Suprapubic skin (tissue), 4 donors: ENCODE measurements at regions not wholly inside any gene's neighbourhood (a gene's known extent, or its start where the extent isn't known, plus 50 kb on each side); places are given as distances from the start of the nearest gene placed in this dataset.
"Not testable (repeated sequence)": the region's sequence is repeated elsewhere in the genome, so short reads cannot be mapped to it uniquely, and the experiment has no call there.

ENCODE experiments used
- DNase-seq, 2 donors: peaks; one replicate each; pipeline ENCODE4 v3.0.0-alpha.2; 2019; ENCODE audit warnings: low spot score in 2 of 2
- H3K27ac ChIP-seq: fragments of 200-600 bp; sonication (generic); one replicate; pipeline ENCODE4 v1.5.1; 2019
- H3K27me3 ChIP-seq: fragments of 200-600 bp; sonication (generic); one replicate; pipeline ENCODE4 v1.5.1; 2019
- H3K36me3 ChIP-seq: fragments of 200-600 bp; sonication (generic); one replicate; pipeline ENCODE4 v1.5.1; 2019
- H3K4me1 ChIP-seq: fragments of 200-600 bp; sonication (generic); one replicate; pipeline ENCODE4 v1.5.1; 2019
- H3K4me3 ChIP-seq: fragments of 200-600 bp; sonication (generic); one replicate; pipeline ENCODE4 v1.5.1; 2019; ENCODE audit warnings: mild to moderate bottlenecking
- H3K9me3 ChIP-seq: fragments of 200-600 bp; sonication (generic); one replicate; pipeline ENCODE4 v1.5.1; 2019
- CTCF ChIP-seq, 2 donors: fragments of 200-600 bp in 1 of 2; fragments of 450-650 bp in 1 of 2; sonication (generic) in 1 of 2; IDR thresholded peaks; one replicate each; pipeline ENCODE4 v1.5.1; 2016 to 2019; ENCODE audit warnings: antibody characterized with exemption in 2 of 2, mild to moderate bottlenecking in 1 of 2, moderate library complexity in 1 of 2
- EP300 ChIP-seq: sonication (generic); formaldehyde crosslinking; IDR thresholded peaks from one replicate; pipeline ENCODE4 v1.6.1; 2017; ENCODE audit warnings: antibody characterized with exemption
- POLR2A ChIP-seq, 2 donors: fragments of 450-650 bp; IDR thresholded peaks; one replicate each; pipeline ENCODE4 v1.6.1; 2017; ENCODE audit warnings: antibody characterized with exemption in 2 of 2, mild to moderate bottlenecking in 2 of 2, moderate library complexity in 2 of 2
- POLR2AphosphoS5 ChIP-seq, 3 donors: sonication (generic); formaldehyde crosslinking; IDR thresholded peaks; one replicate each; pipeline ENCODE4 v1.6.1; 2017; ENCODE audit warnings: antibody characterized with exemption in 3 of 3
- WGBS: methylation state at CpG from one replicate; pipeline ENCODE4 v1.1.5; 2018; 5-methylcytosine and 5-hydroxymethylcytosine counted together

GRCh38 chr6:147951726-147952125 lies 390.9 kb upstream of the SASH1 start:
- H3K27ac ChIP-seq: no peak overlapping the region
- H3K36me3 ChIP-seq: no peaks in the 10 kb centered on the region
- no peak for TF ChIP-seq EP300
- no peak for TF ChIP-seq POLR2A (IDR thresholded peaks at IDR 0.05)
- DNase-seq: no peak
- WGBS: 94% methylated on average over 7 of the region's 7 CpGs
- no peak overlapping the region for H3K4me3 ChIP-seq
- H3K9me3 ChIP-seq: no peaks in the 10 kb centered on the region
- no peaks in the 10 kb centered on the region for H3K4me1 ChIP-seq
- H3K27me3 ChIP-seq: no peaks in the 10 kb centered on the region

- H3K4me3 ChIP-seq: no peak overlapping the region
- H3K36me3 ChIP-seq: no peaks in the 10 kb centered on the region
- no peak for TF ChIP-seq CTCF (IDR thresholded peaks at IDR 0.05)
- no peak for TF ChIP-seq EP300
- no peak for TF ChIP-seq POLR2A (IDR thresholded peaks at IDR 0.05)
- no peak for TF ChIP-seq POLR2AphosphoS5 (IDR thresholded peaks at IDR 0.05)
- no peak overlapping the region for H3K27ac ChIP-seq
- WGBS: 95% methylated on average over 3 of the region's 3 CpGs
- no peaks in the 10 kb centered on the region for H3K9me3 ChIP-seq
- no peak for DNase-seq
- no peaks in the 10 kb centered on the region for H3K4me1 ChIP-seq
- no peaks in the 10 kb centered on the region for H3K27me3 ChIP-seq
These were observed 387.7 kb upstream of the SASH1 start for GRCh38 chr6:147954938-147955337.

GRCh38 chr6:147958683-147959082 lies 384.0 kb upstream of the SASH1 start:
- Histone ChIP-seq H3K4me1 (no peaks in the 10 kb centered on the region), H3K4me3 (no peak overlapping the region), H3K9me3 (no peaks in the 10 kb centered on the region), H3K27ac (no peak overlapping the region), H3K27me3 (no peaks in the 10 kb centered on the region), H3K36me3 (no peaks in the 10 kb centered on the region)
- DNase-seq: no peak
- TF ChIP-seq EP300 (no peak), POLR2A (IDR thresholded peaks at IDR 0.05) (no peak), POLR2AphosphoS5 (IDR thresholded peaks at IDR 0.05) (no peak), CTCF (IDR thresholded peaks at IDR 0.05) (no peak)
- WGBS: 82% methylated on average over 2 of the region's 2 CpGs

- H3K36me3 ChIP-seq: no peaks in the 10 kb centered on the region
- no peaks in the 10 kb centered on the region for H3K9me3 ChIP-seq
- H3K4me3 ChIP-seq: no peak overlapping the region
- WGBS: 30% methylated on average over 2 of the region's 2 CpGs
- no peak for TF ChIP-seq POLR2AphosphoS5 (IDR thresholded peaks at IDR 0.05)
- no peak for TF ChIP-seq POLR2A (IDR thresholded peaks at IDR 0.05)
- TF ChIP-seq EP300: no peak
- no peak for TF ChIP-seq CTCF (IDR thresholded peaks at IDR 0.05)
- no peak overlapping the region for H3K27ac ChIP-seq
- H3K27me3 ChIP-seq: no peaks in the 10 kb centered on the region
- no peaks in the 10 kb centered on the region for H3K4me1 ChIP-seq
- no peak for DNase-seq
These were observed 381.0 kb upstream of the SASH1 start for GRCh38 chr6:147961481-147962141.

- H3K4me1 ChIP-seq, DNase-seq, H3K36me3 ChIP-seq, H3K27ac ChIP-seq, H3K9me3 ChIP-seq, H3K27me3 ChIP-seq, H3K4me3 ChIP-seq: not testable (repeated sequence)
- 97% methylated on average over 3 of the region's 3 CpGs for WGBS
These were observed 377.2 kb upstream of the SASH1 start for GRCh38 chr6:147965448-147965847.

GRCh38 chr6:147970970-147971369 lies 371.7 kb upstream of the SASH1 start:
- Histone ChIP-seq H3K4me3 (no peak overlapping the region), H3K4me1 (peaks cover 5% of the 10 kb centered on the region), H3K27ac (no peak overlapping the region), H3K9me3 (no peaks in the 10 kb centered on the region), H3K27me3 (no peaks in the 10 kb centered on the region), H3K36me3 (no peaks in the 10 kb centered on the region)
- no peak for DNase-seq
- WGBS: 100% methylated on average over 1 of the region's 1 CpG
- TF ChIP-seq CTCF (IDR thresholded peaks at IDR 0.05) (no peak), EP300 (no peak), POLR2A (IDR thresholded peaks at IDR 0.05) (no peak), POLR2AphosphoS5 (IDR thresholded peaks at IDR 0.05) (no peak)
